ENCODE measurements at regions not wholly inside any gene's neighbourhood (a gene's known extent, or its start where the extent isn't known, plus 50 kb on each side); places are given as distances from the start of the nearest gene placed in this dataset.

- DNase-seq = no peak
Observed at GRCh38 chr16:51404386-51404785, 253.3 kb upstream of the SALL1 start.

- no peak for DNase-seq
Observed at GRCh38 chr16:51402785-51403184, 251.7 kb upstream of the SALL1 start.

- DNase-seq = no peak
Observed at GRCh38 chr16:51402298-51402697, 251.2 kb upstream of the SALL1 start.

GRCh38 chr16:51401673-51402072, 250.6 kb upstream of the SALL1 start:
- no peak for DNase-seq

GRCh38 chr16:51399908-51400670, 249.0 kb upstream of the SALL1 start:
- DNase-seq = no peak

GRCh38 chr16:51394421-51394820, 243.4 kb upstream of the SALL1 start:
- DNase-seq = no peak

- no peak for DNase-seq
Observed at GRCh38 chr16:51393381-51394005, 242.4 kb upstream of the SALL1 start.

GRCh38 chr16:51392521-51393187, 241.6 kb upstream of the SALL1 start:
- DNase-seq = no peak

- DNase-seq = no peak
Observed at GRCh38 chr16:51391798-51392511, 240.9 kb upstream of the SALL1 start.

- no peak for DNase-seq
Observed at GRCh38 chr16:51390877-51391276, 239.8 kb upstream of the SALL1 start.

- no peak for DNase-seq
Observed at GRCh38 chr16:51389881-51390280, 238.8 kb upstream of the SALL1 start.

GRCh38 chr16:51388516-51388951, 237.5 kb upstream of the SALL1 start:
- peak in 1 of 2 donors; percentile 25 for DNase-seq

GRCh38 chr16:51383909-51384308, 232.8 kb upstream of the SALL1 start:
- no peak for DNase-seq

- no peak for DNase-seq
Observed at GRCh38 chr16:51382940-51383339, 231.9 kb upstream of the SALL1 start.

GRCh38 chr16:51382211-51382610, 231.1 kb upstream of the SALL1 start:
- DNase-seq = no peak

GRCh38 chr16:51376080-51376479, 225.0 kb upstream of the SALL1 start:
- no peak for DNase-seq

- DNase-seq = no peak
Observed at GRCh38 chr16:51374790-51375189, 223.7 kb upstream of the SALL1 start.

- DNase-seq = no peak
Observed at GRCh38 chr16:51374346-51374745, 223.3 kb upstream of the SALL1 start.

GRCh38 chr16:51365715-51366114, 214.6 kb upstream of the SALL1 start:
- no peak for DNase-seq

- DNase-seq = peak; percentile 42 to 74
Observed at GRCh38 chr16:51359141-51359955, 208.3 kb upstream of the SALL1 start.

- no peak for DNase-seq
Observed at GRCh38 chr16:51357839-51358238, 206.8 kb upstream of the SALL1 start.

- DNase-seq = peak in 1 of 2 donors; percentile 15
Observed at GRCh38 chr16:51355875-51356274, 204.8 kb upstream of the SALL1 start.

Data from hippocampal formation (tissue), 2 donors.